GM19463 (cell line): ENCODE measurements at regions not wholly inside any gene's neighbourhood (a gene's known extent, or its start where the extent isn't known, plus 50 kb on each side); places are given as distances from the start of the nearest gene placed in this dataset.
A peak's percentile ranks its signal among the peaks of the same experiment; 100 is the strongest.
"Not testable (repeated sequence)": the region's sequence is repeated elsewhere in the genome, so short reads cannot be mapped to it uniquely, and the experiment has no call there.

Source experiments
- ATAC-seq: cut with Tn5 transposase; IDR thresholded peaks from one replicate; pipeline ENCODE4 v1.9.1; 2021; ENCODE audit warnings: mild to moderate bottlenecking, moderate library complexity; ENCODE audit not compliant: unreplicated experiment

- ATAC-seq, result not testable (repeated sequence)
These were observed 173.9 kb upstream of the PRSS1 start for GRCh38 chr7:142575351-142575750.

DNA sequence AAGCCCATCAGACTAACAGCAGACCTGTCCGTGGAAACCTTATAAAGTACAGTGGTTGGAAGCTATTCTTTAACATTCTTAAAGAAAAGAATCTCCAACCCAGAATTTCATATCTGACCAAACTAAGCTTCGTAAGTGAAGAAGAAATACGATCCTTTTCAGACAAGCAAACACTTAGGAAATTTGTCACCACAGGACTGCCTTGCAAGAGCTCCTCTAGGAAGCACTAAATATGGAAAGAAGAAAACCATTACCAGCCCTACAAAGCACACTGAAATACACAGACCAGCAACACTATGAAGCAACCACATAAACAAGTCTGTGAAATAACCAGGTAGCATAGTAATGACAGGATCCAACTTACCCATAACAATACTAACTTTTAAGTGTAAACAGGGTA, 177.7 kb upstream of the PRSS1 start:
- ATAC-seq, result no peak

DNA sequence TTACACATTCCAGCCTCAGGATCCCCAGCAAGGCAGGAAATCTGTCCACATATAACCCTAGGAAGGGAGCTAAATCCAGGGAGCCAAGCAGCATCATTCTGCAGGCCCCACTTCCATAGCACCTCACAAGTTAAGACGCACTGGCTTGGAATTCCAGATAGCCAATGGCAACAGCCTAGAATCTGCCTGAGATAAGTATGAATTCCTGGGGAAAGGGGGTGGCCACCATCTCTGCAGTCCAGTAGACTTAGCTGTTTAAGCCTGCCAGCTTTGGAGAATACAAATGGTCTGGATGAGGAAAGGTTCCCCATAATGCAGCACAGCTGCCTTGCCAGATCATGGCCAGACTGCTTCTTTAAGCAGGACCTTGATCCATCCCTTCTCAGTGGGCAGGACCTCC, 179.4 kb upstream of the PRSS1 start:
- no peak for ATAC-seq

DNA sequence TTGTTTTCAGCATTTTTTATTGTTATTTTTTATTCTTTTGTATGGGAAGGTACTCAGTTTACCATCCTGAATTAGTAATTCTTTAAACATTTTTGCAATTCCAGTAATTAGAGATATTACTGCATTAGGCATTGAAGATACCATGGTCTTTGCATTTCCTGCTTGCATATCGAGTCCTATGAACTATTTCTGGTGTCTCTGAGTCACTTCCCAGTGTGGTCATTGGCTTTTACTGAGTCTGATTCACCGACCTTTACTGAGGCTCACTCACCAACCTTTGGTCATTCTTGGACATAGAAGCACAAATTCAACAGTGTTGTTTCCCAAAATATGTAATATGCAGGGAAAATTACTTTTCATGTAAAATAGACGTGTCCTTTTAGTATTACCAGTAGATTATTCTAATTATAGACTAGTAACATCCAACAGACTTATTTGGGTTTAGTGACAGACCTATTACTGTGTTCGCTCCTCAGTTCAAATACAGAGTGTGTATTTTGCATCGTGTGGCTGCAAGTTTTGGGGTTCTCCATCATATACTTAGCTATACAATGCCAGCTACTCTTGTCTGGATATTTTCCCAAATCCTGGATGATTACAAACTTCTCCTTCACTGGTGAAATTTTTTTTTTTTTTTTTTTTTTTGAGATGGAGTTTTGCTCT, 180.7 kb upstream of the PRSS1 start:
- peak; percentile 67 for ATAC-seq

- ATAC-seq, result peak; percentile 45
These were observed 181.8 kb upstream of the PRSS1 start for GRCh38 chr7:142567201-142568075.

DNA sequence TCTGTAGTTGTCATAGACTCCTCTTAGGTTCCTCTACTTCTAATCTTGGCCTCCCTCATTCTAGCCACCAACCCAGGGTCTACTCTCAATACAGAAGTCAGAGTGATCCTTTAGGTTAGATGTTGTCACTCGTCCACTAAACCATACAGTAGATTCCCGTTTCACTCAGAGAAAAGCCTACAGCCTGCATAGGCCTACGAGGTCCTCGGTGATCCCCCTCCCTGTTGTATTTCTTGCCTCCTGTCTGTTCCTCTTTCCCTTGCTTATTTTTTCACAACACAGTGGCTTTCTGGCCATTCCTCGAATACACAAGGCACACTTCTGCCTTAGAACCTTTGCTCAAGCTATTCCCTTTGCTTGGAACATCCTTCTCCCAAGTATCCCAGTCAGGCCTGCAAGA, 183.0 kb upstream of the PRSS1 start:
- no peak for ATAC-seq

- ATAC-seq, result not testable (repeated sequence)
These were observed 185.1 kb upstream of the PRSS1 start for GRCh38 chr7:142564125-142564524.

DNA sequence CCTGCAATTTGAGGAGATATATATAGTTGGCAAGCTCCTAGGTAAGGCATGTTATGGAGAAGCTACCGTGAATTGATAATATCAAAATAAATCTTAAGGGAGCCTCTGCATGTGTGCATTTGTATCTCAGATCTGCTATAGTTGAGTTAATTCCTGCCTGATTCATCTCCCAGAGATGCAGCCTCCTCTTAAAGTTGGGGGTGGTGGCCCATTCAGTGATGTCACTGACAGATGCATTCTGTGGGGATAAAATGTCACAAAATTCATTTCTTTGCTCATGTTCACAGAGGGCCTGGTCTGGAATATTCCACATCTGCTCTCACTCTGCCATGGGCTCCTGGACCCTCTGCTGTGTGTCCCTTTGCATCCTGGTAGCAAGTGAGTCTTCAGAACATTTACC, 185.8 kb upstream of the PRSS1 start:
- ATAC-seq, result no peak

GRCh38 chr7:142562688-142563087, 186.6 kb upstream of the PRSS1 start:
- no peak for ATAC-seq

- not testable (repeated sequence) for ATAC-seq
These were observed 187.9 kb upstream of the PRSS1 start for GRCh38 chr7:142561396-142561795.

DNA sequence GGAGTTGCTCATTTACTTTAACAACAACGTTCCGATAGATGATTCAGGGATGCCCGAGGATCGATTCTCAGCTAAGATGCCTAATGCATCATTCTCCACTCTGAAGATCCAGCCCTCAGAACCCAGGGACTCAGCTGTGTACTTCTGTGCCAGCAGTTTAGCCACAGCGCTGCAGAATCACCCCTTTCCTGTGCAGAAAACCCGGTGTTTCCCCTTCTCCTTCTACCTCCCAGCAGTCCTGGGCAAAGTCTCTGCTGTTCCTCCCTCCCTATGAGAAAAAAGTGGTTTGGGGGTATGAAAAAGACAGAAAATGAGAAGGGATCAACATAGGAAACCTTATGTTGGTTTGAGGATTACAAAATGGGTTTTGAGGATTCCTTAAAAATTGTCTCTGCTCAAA, 188.5 kb upstream of the PRSS1 start:
- not testable (repeated sequence) for ATAC-seq

DNA sequence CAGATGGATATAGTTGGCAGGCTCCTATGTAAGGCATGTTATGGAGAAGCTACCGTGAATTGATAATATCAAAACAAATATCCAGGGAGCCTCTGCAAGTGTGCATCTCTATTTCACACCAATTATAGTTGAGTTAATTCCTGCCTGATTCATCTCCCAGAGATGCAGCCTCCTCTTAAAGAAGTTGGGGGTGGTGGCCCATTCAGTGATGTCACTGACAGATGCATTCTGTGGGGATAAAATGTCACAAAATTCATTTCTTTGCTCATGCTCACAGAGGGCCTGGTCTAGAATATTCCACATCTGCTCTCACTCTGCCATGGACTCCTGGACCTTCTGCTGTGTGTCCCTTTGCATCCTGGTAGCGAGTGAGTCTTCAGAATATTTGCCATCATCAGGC, 189.1 kb upstream of the PRSS1 start:
- ATAC-seq, result no peak

- peak; percentile 76 for ATAC-seq
These were observed 191.2 kb upstream of the PRSS1 start for GRCh38 chr7:142557971-142558582.

DNA sequence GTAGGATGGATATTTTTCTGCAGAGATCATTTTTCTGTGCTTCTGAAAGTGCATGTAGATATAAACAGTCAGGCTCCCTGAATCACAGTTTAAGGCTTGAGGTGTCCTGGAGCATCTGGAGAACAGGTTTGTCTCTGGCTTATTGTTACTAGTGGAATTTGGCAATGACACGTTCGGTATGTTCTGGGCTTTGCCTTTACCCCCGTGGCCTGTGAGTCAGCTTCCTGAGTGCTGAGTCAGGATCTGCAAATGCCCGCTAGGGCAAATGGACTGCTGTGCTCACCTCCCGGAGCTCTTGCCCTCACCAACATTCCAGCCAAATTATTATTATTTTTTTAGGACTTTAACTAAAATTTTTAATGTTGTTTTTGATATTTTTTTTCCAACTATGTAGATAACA, 192.5 kb upstream of the PRSS1 start:
- no peak for ATAC-seq

DNA sequence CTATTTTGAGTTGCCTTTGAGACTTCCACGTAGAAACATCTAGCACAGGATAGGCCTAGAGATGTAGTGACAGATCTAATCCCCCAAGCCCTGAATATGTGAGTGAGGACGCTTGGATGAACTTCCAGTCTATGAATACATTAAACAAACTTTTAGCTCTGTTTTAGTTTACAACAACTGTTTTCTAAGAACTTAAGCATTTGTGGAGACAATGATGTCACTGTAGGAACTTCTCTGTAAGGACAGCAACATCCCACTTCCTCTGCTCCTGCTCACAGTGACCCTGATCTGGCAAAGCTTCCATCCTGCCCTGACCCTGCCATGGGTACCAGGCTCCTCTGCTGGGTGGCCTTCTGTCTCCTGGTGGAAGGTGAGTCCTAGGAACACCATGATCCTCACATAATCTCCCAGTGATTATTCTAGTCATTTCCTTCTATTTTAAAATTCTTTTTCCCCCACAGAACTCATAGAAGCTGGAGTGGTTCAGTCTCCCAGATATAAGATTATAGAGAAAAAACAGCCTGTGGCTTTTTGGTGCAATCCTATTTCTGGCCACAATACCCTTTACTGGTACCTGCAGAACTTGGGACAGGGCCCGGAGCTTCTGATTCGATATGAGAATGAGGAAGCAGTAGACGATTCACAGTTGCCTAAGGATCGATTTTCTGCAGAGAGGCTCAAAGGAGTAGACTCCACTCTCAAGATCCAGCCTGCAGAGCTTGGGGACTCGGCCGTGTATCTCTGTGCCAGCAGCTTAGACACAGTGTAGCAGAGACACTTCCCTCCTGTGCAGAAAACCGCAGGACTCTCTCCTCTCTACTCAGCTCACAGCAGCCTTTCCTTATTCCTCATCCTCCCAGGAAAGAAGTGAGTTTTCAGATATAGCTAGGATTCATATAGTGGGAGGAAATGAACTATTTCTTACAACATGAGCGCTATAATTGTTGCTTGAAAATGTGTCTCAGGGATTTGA, 194.4 kb upstream of the PRSS1 start:
- ATAC-seq, result no peak

DNA sequence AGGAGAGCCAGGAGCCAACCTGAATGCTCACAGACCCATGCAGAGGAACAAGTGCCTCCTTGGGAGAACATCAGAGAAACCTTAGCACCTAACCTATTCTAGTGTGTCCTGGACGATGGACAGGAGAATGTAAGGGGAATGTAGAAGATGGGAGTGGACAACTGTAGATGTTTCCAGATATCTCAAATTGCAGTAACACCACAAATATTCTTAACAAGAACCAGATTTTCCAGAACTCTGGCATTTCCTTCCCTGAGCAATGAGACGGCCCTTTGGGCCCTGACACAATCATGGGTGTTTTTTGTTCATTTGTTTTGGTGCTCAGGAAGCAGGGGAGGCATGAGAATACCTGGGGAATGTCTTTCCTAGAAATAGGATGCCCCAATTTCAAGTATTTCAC, 196.1 kb upstream of the PRSS1 start:
- ATAC-seq, result no peak

DNA sequence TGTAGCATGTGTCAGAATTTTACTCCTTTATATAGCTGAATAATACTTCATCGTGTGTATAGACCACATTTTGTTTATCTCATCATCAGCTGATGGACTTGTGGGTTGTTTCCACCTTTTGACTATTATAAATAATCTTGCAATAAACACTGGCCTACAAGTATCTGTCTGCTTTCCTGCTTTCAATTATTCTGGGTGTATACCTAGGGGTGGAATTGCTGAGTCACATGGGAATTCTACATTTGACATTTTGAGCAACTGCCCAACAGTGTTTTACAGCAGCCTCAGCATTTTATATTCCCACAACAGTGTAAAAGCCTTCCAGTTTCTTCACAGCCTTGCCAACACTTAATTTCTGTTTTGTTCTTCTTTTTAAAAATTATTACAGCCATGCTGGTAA, 200.3 kb upstream of the PRSS1 start:
- ATAC-seq, result no peak

DNA sequence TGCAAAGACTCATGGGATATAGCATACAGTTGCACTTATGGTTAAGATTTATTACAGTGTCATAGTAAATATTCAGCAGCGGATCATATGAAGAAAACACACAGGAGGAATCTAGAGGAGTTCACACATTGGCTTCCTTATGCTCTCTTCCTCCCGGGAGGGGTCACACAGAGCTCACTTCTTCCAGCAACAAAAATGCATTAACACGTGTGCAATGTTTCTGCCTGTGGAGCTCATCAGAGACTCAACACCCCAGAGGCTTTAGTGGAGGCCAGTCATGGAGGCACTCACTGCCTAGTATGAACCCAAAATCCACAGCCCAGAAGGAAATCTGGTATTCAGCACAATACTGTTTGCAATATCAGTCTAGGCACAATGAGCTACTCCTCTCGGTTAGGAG, 202.8 kb upstream of the PRSS1 start:
- ATAC-seq, result no peak

- ATAC-seq, result no peak
These were observed 206.3 kb upstream of the PRSS1 start for GRCh38 chr7:142542942-142543341.

- ATAC-seq, result no peak
These were observed 207.2 kb upstream of the PRSS1 start for GRCh38 chr7:142542105-142542504.

- no peak for ATAC-seq
These were observed 208.9 kb upstream of the PRSS1 start for GRCh38 chr7:142540371-142540770.
